AG09319 (cell line): ENCODE measurements at regions not wholly inside any gene's neighbourhood (a gene's known extent, or its start where the extent isn't known, plus 50 kb on each side); places are given as distances from the start of the nearest gene placed in this dataset.

Experiments used
- DNase-seq: peaks from one replicate; pipeline ENCODE4 v3.0.0-alpha.2; 2010; ENCODE audit warnings: low read depth; ENCODE audit errors: extremely low read depth
- TF ChIP-seq, protein P1 (sequence below): IDR thresholded peaks from 2 replicates; pipeline ENCODE4 v1.5.1; 2011; ENCODE audit warnings: low read depth, mild to moderate bottlenecking, inconsistent platforms, low read length, moderate library complexity

DNA sequence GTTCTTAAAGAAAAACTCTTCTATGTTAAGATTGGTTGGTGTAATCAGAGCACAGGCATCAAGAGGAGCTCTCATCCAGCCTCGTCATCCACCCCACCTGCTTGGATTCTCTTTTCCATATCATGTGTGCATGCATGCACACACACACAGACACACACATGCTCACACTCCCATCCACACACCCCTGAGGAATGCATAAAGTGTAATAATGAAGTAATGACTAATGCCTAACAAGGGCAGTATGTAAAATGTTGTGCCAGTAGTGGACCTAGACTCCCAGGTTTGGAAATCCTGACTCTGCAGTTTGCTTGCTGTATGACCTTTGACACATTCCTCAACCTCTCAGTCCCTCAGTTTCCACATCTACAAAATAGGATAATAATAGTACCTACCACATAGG is 280.0 kb upstream of the ANKRD55 start:
- DNase-seq: no peak
- TF ChIP-seq, protein P1, sequence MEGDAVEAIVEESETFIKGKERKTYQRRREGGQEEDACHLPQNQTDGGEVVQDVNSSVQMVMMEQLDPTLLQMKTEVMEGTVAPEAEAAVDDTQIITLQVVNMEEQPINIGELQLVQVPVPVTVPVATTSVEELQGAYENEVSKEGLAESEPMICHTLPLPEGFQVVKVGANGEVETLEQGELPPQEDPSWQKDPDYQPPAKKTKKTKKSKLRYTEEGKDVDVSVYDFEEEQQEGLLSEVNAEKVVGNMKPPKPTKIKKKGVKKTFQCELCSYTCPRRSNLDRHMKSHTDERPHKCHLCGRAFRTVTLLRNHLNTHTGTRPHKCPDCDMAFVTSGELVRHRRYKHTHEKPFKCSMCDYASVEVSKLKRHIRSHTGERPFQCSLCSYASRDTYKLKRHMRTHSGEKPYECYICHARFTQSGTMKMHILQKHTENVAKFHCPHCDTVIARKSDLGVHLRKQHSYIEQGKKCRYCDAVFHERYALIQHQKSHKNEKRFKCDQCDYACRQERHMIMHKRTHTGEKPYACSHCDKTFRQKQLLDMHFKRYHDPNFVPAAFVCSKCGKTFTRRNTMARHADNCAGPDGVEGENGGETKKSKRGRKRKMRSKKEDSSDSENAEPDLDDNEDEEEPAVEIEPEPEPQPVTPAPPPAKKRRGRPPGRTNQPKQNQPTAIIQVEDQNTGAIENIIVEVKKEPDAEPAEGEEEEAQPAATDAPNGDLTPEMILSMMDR: no peak

DNA sequence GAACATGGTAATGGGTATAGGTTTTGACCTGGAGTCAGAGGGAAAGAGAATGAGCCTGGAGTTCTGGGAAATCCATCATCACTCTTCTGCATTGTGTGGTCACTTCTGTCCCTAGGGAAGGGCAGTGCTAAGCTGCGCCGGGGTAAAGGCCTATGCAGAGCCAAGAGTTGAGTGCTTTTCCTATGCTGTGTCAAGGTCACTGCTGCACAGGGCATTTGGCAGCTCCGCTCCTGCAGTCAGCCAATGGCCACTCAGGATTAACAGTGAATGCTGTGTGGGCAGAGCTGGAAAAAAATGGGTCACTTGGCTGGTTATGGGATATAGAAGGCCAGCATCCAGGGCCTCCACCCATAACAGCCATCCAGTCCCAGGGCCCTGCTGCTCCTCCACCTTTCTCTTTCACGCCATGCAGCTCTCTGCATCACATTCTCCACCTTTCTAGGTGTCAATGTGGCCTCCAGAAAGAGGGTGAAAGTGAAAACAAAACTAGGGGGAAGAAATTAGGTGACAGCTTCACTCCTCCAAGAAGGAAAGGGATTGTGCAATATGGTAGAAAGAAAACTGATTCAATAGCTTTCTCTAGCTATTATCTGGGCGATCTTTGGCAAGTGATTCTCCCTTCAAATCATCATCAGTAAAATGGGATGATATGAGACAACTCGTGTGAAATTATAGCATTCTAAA is 279.3 kb upstream of the ANKRD55 start:
- TF ChIP-seq, protein P1: no peak
- no peak for DNase-seq

DNA sequence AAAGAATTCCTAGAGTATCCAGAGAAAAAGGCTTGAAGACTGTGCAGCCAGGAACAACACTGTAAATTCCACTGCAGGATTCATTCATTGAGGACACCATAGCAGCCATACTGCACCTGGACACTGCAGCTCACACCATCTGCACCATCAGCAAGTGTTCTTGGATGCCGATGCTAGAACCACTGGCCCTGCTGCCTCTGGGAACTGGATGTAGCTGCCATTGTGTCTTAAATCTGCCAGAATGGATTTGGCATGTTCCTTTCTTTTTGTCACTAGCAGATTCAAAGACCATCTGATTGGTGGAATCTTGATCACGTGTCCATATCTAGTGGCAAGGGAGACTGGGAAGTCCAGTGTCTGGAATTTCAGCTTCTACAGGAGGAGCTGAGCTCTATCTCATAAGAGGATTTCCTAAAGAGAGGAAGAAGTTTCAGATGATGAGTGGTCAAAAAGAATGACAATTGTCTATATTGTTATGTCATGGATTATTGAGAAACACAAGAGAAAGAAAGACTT is 278.3 kb upstream of the ANKRD55 start:
- DNase-seq: no peak
- TF ChIP-seq, protein P1: no peak

DNA sequence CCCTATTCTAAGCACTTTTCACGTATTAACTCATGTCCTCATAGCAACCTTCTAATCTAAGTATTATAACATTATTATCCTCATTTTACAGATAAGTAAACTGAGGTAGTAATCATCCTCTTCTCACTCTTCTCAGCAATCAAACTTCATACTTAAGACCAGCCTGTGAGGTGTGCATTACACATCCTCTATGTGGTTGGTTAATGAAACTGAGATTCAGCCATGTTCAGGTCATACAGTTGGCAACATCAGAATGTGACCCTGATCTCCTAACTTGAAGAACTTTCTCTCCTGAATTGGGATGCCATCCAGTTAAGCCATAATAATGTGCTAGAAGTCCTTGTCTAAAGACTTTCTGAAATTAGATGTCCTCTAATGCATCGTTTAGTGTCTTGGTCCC is 275.1 kb upstream of the ANKRD55 start:
- TF ChIP-seq, protein P1: no peak
- DNase-seq: no peak

- TF ChIP-seq, protein P1: no peak
- no peak for DNase-seq
Measured at GRCh38 chr5:56507351-56507930, 274.3 kb upstream of the ANKRD55 start.

DNA sequence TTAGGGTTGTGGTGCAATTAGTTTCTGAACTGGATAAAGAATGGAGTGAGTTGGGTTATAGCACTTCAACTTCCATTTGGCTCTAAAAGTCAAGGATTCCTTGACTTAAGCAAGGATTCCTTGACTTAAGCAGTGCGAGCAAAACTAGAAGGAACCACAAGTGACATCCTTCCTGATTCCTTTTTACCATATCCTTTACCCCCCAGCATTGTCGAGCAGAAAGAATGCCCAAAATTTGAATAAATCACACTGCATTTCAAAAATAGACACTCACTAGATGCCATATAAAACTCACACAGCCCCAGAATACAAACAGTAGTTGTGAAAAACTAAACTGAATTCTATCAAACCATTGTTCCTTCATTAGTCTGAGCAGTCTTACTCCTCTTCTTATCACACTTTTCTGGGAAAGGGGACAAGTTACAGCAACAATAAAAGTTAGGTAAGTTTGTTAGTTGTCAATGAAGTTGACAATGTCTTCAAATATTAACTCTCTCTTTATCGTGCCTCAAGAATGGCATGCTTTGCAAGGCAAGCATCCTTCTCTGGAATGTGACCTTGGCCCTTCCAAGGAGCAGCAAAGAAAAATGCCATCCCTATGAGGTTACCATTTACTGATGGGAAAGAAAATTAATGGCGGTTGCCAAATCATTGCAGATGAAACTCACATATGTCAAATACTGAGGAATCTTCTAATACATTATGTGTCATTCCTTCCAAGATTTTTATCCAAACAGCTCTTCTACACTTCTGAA is 273.3 kb upstream of the ANKRD55 start:
- TF ChIP-seq, protein P1: no peak
- DNase-seq: no peak

DNA sequence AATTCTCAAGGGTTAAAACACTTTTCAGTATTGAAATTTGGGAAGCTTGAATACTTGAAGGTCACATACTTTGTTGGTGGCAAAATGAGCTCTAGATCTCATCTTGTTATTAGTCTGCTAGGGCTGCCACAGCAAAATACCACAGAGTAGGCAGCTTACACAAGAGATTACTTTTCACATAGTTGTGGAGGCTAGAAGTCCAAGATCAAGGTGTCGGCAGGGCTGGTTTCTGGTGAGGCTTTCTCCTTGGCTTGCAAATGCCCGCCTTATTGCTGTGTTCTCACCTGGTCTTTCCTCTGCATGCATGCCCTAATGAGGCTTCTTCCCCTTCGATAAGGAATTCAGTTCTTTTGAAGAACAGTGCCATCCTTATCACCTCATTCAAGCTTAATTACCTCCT is 270.8 kb upstream of the ANKRD55 start:
- DNase-seq: no peak
- TF ChIP-seq, protein P1: no peak
